C4-2B (cell line): ENCODE measurements at regions not wholly inside any gene's neighbourhood (a gene's known extent, or its start where the extent isn't known, plus 50 kb on each side); places are given as distances from the start of the nearest gene placed in this dataset.

Experiments used
- ZFX ChIP-seq: fragments of 450-650 bp; IDR thresholded peaks from 2 replicates; pipeline ENCODE4 v1.6.1; 2017
- TF ChIP-seq, protein P1 (sequence below): fragments of 450-650 bp; conservative IDR thresholded peaks from 2 replicates; pipeline ENCODE4 v1.5.1; 2017; ENCODE audit warnings: mild to moderate bottlenecking

DNA sequence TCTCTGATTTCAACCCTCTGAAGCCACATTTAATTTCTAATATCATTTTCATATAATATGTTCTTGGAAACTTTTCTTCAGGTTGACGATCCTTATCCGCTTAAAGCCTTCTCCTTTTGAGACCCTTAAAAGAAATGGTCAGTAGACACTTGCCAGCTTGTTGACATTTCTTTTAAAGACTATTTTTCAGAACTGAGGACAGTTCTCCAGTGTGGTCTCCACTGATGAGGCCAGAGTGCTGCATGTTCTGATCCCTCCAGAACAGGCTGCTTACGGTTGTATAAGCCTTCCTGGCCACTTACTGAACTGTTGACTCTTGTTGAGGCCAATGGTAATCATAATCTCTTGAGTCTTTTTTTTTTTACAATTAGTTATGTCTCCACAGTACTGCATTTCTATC is 477.3 kb downstream of the FGF9 start:
- TF ChIP-seq, protein P1, sequence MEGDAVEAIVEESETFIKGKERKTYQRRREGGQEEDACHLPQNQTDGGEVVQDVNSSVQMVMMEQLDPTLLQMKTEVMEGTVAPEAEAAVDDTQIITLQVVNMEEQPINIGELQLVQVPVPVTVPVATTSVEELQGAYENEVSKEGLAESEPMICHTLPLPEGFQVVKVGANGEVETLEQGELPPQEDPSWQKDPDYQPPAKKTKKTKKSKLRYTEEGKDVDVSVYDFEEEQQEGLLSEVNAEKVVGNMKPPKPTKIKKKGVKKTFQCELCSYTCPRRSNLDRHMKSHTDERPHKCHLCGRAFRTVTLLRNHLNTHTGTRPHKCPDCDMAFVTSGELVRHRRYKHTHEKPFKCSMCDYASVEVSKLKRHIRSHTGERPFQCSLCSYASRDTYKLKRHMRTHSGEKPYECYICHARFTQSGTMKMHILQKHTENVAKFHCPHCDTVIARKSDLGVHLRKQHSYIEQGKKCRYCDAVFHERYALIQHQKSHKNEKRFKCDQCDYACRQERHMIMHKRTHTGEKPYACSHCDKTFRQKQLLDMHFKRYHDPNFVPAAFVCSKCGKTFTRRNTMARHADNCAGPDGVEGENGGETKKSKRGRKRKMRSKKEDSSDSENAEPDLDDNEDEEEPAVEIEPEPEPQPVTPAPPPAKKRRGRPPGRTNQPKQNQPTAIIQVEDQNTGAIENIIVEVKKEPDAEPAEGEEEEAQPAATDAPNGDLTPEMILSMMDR = no peak
- no peak for TF ChIP-seq ZFX
